ENCODE measurements at regions not wholly inside any gene's neighbourhood (a gene's known extent, or its start where the extent isn't known, plus 50 kb on each side); places are given as distances from the start of the nearest gene placed in this dataset.

- no peak for DNase-seq
Observed at GRCh38 chr20:24256307-24256706, 213.1 kb upstream of the SYNDIG1 start.

- no peak for DNase-seq
Observed at GRCh38 chr20:24254480-24254879, 214.9 kb upstream of the SYNDIG1 start.

GRCh38 chr20:24253321-24253720 is 216.1 kb upstream of the SYNDIG1 start:
- no peak for DNase-seq

GRCh38 chr20:24245094-24245493 is 224.3 kb upstream of the SYNDIG1 start:
- DNase-seq: no peak

GRCh38 chr20:24242763-24243162 is 226.7 kb upstream of the SYNDIG1 start:
- no peak for DNase-seq

GRCh38 chr20:24241466-24241865 is 228.0 kb upstream of the SYNDIG1 start:
- DNase-seq: no peak

GRCh38 chr20:24236963-24237362 is 232.5 kb upstream of the SYNDIG1 start:
- DNase-seq: no peak

- DNase-seq: no peak
Observed at GRCh38 chr20:24236201-24236600, 233.2 kb upstream of the SYNDIG1 start.

GRCh38 chr20:24235296-24236175 is 233.9 kb upstream of the SYNDIG1 start:
- DNase-seq: no peak

GRCh38 chr20:24227600-24227999 is 239.0 kb upstream of the GGTLC1 start:
- DNase-seq: no peak

- DNase-seq: no peak
Observed at GRCh38 chr20:24212494-24212893, 223.9 kb upstream of the GGTLC1 start.

- no peak for DNase-seq
Observed at GRCh38 chr20:24211972-24212371, 223.4 kb upstream of the GGTLC1 start.

- DNase-seq: no peak
Observed at GRCh38 chr20:24210356-24210755, 221.8 kb upstream of the GGTLC1 start.

GRCh38 chr20:24208652-24209051 is 220.1 kb upstream of the GGTLC1 start:
- no peak for DNase-seq

- DNase-seq: no peak
Observed at GRCh38 chr20:24207803-24208300, 219.3 kb upstream of the GGTLC1 start.

- DNase-seq: no peak
Observed at GRCh38 chr20:24206995-24207394, 218.4 kb upstream of the GGTLC1 start.

- DNase-seq: no peak
Observed at GRCh38 chr20:24203526-24204183, 215.1 kb upstream of the GGTLC1 start.

GRCh38 chr20:24199501-24199900 is 210.9 kb upstream of the GGTLC1 start:
- no peak for DNase-seq

- no peak for DNase-seq
Observed at GRCh38 chr20:24194143-24194542, 205.6 kb upstream of the GGTLC1 start.

GRCh38 chr20:24190905-24191304 is 202.3 kb upstream of the GGTLC1 start:
- no peak for DNase-seq

- DNase-seq: no peak
Observed at GRCh38 chr20:24185791-24186190, 197.2 kb upstream of the GGTLC1 start.

GRCh38 chr20:24181151-24181550 is 192.6 kb upstream of the GGTLC1 start:
- no peak for DNase-seq

- DNase-seq: no peak
Observed at GRCh38 chr20:24169256-24169655, 180.7 kb upstream of the GGTLC1 start.

- DNase-seq: no peak
Observed at GRCh38 chr20:24166412-24166811, 177.8 kb upstream of the GGTLC1 start.

- no peak for DNase-seq
Observed at GRCh38 chr20:24166123-24166381, 177.5 kb upstream of the GGTLC1 start.

Measured in GDM1 (cell line).